Mucosa of gallbladder (tissue), 1 donor: ENCODE measurements at regions not wholly inside any gene's neighbourhood (a gene's known extent, or its start where the extent isn't known, plus 50 kb on each side); places are given as distances from the start of the nearest gene placed in this dataset.
"Not testable (repeated sequence)": the region's sequence is repeated elsewhere in the genome, so short reads cannot be mapped to it uniquely, and the experiment has no call there.

ENCODE experiments used
- DNase-seq: peaks from one replicate; pipeline ENCODE4 v3.0.0-alpha.2; 2020; ENCODE audit warnings: low spot score
- donor health status: DM: no; HTN: no; CAD: no.

- DNase-seq: no peak
Observed at GRCh38 chr1:38670544-38671122, 188.9 kb downstream of the RRAGC start.

- DNase-seq: no peak
Observed at GRCh38 chr1:38667626-38668025, 191.9 kb downstream of the RRAGC start.

GRCh38 chr1:38662126-38662525 lies 197.4 kb downstream of the RRAGC start:
- no peak for DNase-seq

GRCh38 chr1:38658883-38659282 lies 200.7 kb downstream of the RRAGC start:
- no peak for DNase-seq

- DNase-seq: no peak
Observed at GRCh38 chr1:38657873-38658272, 201.7 kb downstream of the RRAGC start.

GRCh38 chr1:38657207-38657840 lies 202.2 kb downstream of the RRAGC start:
- no peak for DNase-seq

GRCh38 chr1:38656726-38657125 lies 202.8 kb downstream of the RRAGC start:
- no peak for DNase-seq

GRCh38 chr1:38652217-38652616 lies 207.4 kb downstream of the RRAGC start:
- DNase-seq: no peak

- no peak for DNase-seq
Observed at GRCh38 chr1:38651669-38652068, 207.9 kb downstream of the RRAGC start.

GRCh38 chr1:38648417-38648816 lies 211.2 kb downstream of the RRAGC start:
- no peak for DNase-seq

GRCh38 chr1:38647341-38647740 lies 212.2 kb downstream of the RRAGC start:
- DNase-seq: not testable (repeated sequence)

GRCh38 chr1:38644092-38644491 lies 215.5 kb downstream of the RRAGC start:
- no peak for DNase-seq

- no peak for DNase-seq
Observed at GRCh38 chr1:38641661-38642060, 217.9 kb downstream of the RRAGC start.

GRCh38 chr1:38640371-38640770 lies 219.2 kb downstream of the RRAGC start:
- DNase-seq: no peak

GRCh38 chr1:38628241-38628640 lies 231.3 kb downstream of the RRAGC start:
- no peak for DNase-seq

GRCh38 chr1:38625939-38626338 lies 233.6 kb downstream of the RRAGC start:
- no peak for DNase-seq

- no peak for DNase-seq
Observed at GRCh38 chr1:38624336-38625039, 235.1 kb downstream of the RRAGC start.

- no peak for DNase-seq
Observed at GRCh38 chr1:38623529-38623928, 236.0 kb downstream of the RRAGC start.

- no peak for DNase-seq
Observed at GRCh38 chr1:38622197-38622596, 237.4 kb downstream of the RRAGC start.

GRCh38 chr1:38616846-38617245 lies 242.7 kb downstream of the RRAGC start:
- DNase-seq: no peak

- DNase-seq: no peak
Observed at GRCh38 chr1:38615680-38616079, 243.9 kb downstream of the RRAGC start.

- DNase-seq: no peak
Observed at GRCh38 chr1:38614861-38615260, 244.7 kb downstream of the RRAGC start.

GRCh38 chr1:38613996-38614395 lies 245.6 kb downstream of the RRAGC start:
- DNase-seq: no peak
